ENCODE measurements at regions not wholly inside any gene's neighbourhood (a gene's known extent, or its start where the extent isn't known, plus 50 kb on each side); places are given as distances from the start of the nearest gene placed in this dataset.

GRCh38 chrX:10847333-10847732, 226.9 kb upstream of the MID1 start:
- H3K9ac ChIP-seq (replicated peaks in 1 of 4; ENCODE audit: extremely low read depth in 1 of 4, low read depth in 3 of 4, low read length in 3 of 4), result no peak overlapping the region
- no peak overlapping the region for H2BK120ac ChIP-seq (replicated peaks; ENCODE audit: low read depth, low read length)
- H4K91ac ChIP-seq (replicated peaks; ENCODE audit: insufficient read length, low read length), result no peak overlapping the region
- H3K27me3 ChIP-seq (replicated peaks in 1 of 4; ENCODE audit: control insufficient read depth in 3 of 4, extremely low read depth in 1 of 4, insufficient read depth in 3 of 4, low read length in 3 of 4), result no peaks in the 10 kb centered on the region
- no peak overlapping the region for H2AK5ac ChIP-seq (ENCODE audit: low read depth, low read length)
- no peak overlapping the region for H4K8ac ChIP-seq (ENCODE audit: extremely low read depth, insufficient read depth, low read length)
- no peak for TF ChIP-seq GTF2F1 (IDR thresholded peaks at IDR 0.05; ENCODE audit: borderline replicate concordance, low read depth, low read length)
- no peak for TF ChIP-seq ATF3 (IDR thresholded peaks at IDR 0.05; ENCODE audit: insufficient read depth, low read depth, low read length)
- no peaks in the 10 kb centered on the region for H3K79me1 ChIP-seq (ENCODE audit: low read depth, low read length)
- no peak overlapping the region for H3K4me2 ChIP-seq (ENCODE audit: insufficient read depth in 1 of 2, low read depth in 2 of 2, low read length in 2 of 2)
- H4K20me1 ChIP-seq (replicated peaks in 1 of 2; ENCODE audit: control insufficient read depth in 1 of 2, insufficient read depth in 2 of 2, low read length in 2 of 2), result no peaks in the 10 kb centered on the region
- H2BK20ac ChIP-seq (ENCODE audit: low read length), result no peak overlapping the region
- ChIA-PET POLR2A (ENCODE audit: partially characterized antibody) (no interaction called here), CTCF (ENCODE audit: partially characterized antibody) (no interaction called here)
- H2BK12ac ChIP-seq (ENCODE audit: low read depth, low read length), result no peak overlapping the region
- FAIRE-seq (no peak), DNase-seq (ENCODE audit: low read depth in 1 of 2, low spot score in 2 of 2) (no peak)
- no peak overlapping the region for H3K14ac ChIP-seq (ENCODE audit: insufficient read length)
- no peaks in the 10 kb centered on the region for H3K36me3 ChIP-seq (ENCODE audit: control insufficient read depth in 2 of 4, insufficient read depth in 4 of 4, low read length in 3 of 4)
- no peak overlapping the region for H3K4ac ChIP-seq (replicated peaks; ENCODE audit: insufficient read length, low read depth, low read length)
- H3K4me3 ChIP-seq (ENCODE audit: extremely low read depth in 1 of 4, insufficient read depth in 2 of 4, low read depth in 3 of 4, low read length in 4 of 4), result no peak overlapping the region
- H4K5ac ChIP-seq (ENCODE audit: insufficient read length, low read depth, low read length), result no peak overlapping the region
- no peak overlapping the region for H3K56ac ChIP-seq (replicated peaks; ENCODE audit: insufficient read length, low read depth, low read length)
- no peak overlapping the region for H2BK5ac ChIP-seq (ENCODE audit: low read depth, low read length)
- H3K4me1 ChIP-seq (replicated peaks in 1 of 4; ENCODE audit: control insufficient read depth in 3 of 4, insufficient read depth in 4 of 4, low read length in 3 of 4), result no peaks in the 10 kb centered on the region
- H3K23me2 ChIP-seq (ENCODE audit: low read depth, low read length), result no peaks in the 10 kb centered on the region
- no peak overlapping the region for H3K27ac ChIP-seq (ENCODE audit: low read depth, low read length)
- no peak overlapping the region for H3K18ac ChIP-seq (ENCODE audit: extremely low read depth, low read length)
- H3K79me2 ChIP-seq (ENCODE audit: control insufficient read depth in 1 of 2, insufficient read depth in 2 of 2, low read length in 2 of 2), result no peaks in the 10 kb centered on the region
- H2AFZ ChIP-seq (ENCODE audit: low read length), result no peak overlapping the region
- no peak overlapping the region for H2BK15ac ChIP-seq (ENCODE audit: low read length)
- no peaks in the 10 kb centered on the region for H3K9me3 ChIP-seq (ENCODE audit: insufficient read depth in 2 of 2, low read depth in 1 of 2, low read length in 1 of 2)
- H3K23ac ChIP-seq (ENCODE audit: insufficient read length), result no peak overlapping the region
